Thyroid gland (tissue), 4 donors: ENCODE measurements at regions not wholly inside any gene's neighbourhood (a gene's known extent, or its start where the extent isn't known, plus 50 kb on each side); places are given as distances from the start of the nearest gene placed in this dataset.

Source experiments
- POLR2A ChIP-seq, 2 donors: fragments of 450-650 bp; IDR thresholded peaks; one replicate each; pipeline ENCODE4 v1.6.1; 2017; ENCODE audit warnings: antibody characterized with exemption in 2 of 2, mild to moderate bottlenecking in 2 of 2, moderate library complexity in 1 of 2
- TF ChIP-seq, protein P1 (sequence below), 6 experiments: fragments of 200-600 bp in 3 of 6; fragments of 450-650 bp in 3 of 6; sonication (generic) in 3 of 6; IDR thresholded peaks; one replicate each; pipeline ENCODE4 v1.5.1; 2016 to 2019; ENCODE audit warnings: antibody characterized with exemption in 6 of 6, mild to moderate bottlenecking in 2 of 6, inconsistent platforms in 1 of 6, moderate library complexity in 1 of 6

- TF ChIP-seq POLR2A (IDR thresholded peaks at IDR 0.05), result no peak
- TF ChIP-seq, protein P1, sequence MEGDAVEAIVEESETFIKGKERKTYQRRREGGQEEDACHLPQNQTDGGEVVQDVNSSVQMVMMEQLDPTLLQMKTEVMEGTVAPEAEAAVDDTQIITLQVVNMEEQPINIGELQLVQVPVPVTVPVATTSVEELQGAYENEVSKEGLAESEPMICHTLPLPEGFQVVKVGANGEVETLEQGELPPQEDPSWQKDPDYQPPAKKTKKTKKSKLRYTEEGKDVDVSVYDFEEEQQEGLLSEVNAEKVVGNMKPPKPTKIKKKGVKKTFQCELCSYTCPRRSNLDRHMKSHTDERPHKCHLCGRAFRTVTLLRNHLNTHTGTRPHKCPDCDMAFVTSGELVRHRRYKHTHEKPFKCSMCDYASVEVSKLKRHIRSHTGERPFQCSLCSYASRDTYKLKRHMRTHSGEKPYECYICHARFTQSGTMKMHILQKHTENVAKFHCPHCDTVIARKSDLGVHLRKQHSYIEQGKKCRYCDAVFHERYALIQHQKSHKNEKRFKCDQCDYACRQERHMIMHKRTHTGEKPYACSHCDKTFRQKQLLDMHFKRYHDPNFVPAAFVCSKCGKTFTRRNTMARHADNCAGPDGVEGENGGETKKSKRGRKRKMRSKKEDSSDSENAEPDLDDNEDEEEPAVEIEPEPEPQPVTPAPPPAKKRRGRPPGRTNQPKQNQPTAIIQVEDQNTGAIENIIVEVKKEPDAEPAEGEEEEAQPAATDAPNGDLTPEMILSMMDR (IDR thresholded peaks at IDR 0.05), result no peak
Observed at GRCh38 chr6:141539617-141540016, 593.1 kb upstream of the GJE1 start.
